ENCODE measurements at regions not wholly inside any gene's neighbourhood (a gene's known extent, or its start where the extent isn't known, plus 50 kb on each side); places are given as distances from the start of the nearest gene placed in this dataset.
"Not testable (repeated sequence)": the region's sequence is repeated elsewhere in the genome, so short reads cannot be mapped to it uniquely, and the experiment has no call there.

- H3K79me2 ChIP-seq (replicated peaks; ENCODE audit: insufficient read depth, low read length) = no peaks in the 10 kb centered on the region
- no peak for TF ChIP-seq POLR2AphosphoS5 (IDR thresholded peaks at IDR 0.05)
- TF ChIP-seq RAD21 (conservative IDR thresholded peaks at IDR 0.05) = no peak
- no peak for TF ChIP-seq EP300 (conservative IDR thresholded peaks at IDR 0.05; ENCODE audit: poor library complexity, severe bottlenecking)
- no peak for TF ChIP-seq CTCF (IDR thresholded peaks at IDR 0.05; ENCODE audit: poor library complexity, severe bottlenecking)
- TF ChIP-seq EZH2 (IDR thresholded peaks at IDR 0.05; ENCODE audit: borderline replicate concordance, insufficient read depth, low read length, poor library complexity, severe bottlenecking) = no peak
- no peak for TF ChIP-seq REST (IDR thresholded peaks at IDR 0.05; ENCODE audit: borderline replicate concordance)
- no peak for TF ChIP-seq SMC3 (conservative IDR thresholded peaks at IDR 0.05; ENCODE audit: poor library complexity)
- TF ChIP-seq TAF1 (IDR thresholded peaks at IDR 0.05; ENCODE audit: low read depth) = no peak
- TF ChIP-seq MXI1 (conservative IDR thresholded peaks at IDR 0.05; ENCODE audit: poor library complexity, severe bottlenecking) = no peak
Measured at GRCh38 chr3:74135808-74136207, 478.7 kb downstream of the CNTN3 start.

DNA sequence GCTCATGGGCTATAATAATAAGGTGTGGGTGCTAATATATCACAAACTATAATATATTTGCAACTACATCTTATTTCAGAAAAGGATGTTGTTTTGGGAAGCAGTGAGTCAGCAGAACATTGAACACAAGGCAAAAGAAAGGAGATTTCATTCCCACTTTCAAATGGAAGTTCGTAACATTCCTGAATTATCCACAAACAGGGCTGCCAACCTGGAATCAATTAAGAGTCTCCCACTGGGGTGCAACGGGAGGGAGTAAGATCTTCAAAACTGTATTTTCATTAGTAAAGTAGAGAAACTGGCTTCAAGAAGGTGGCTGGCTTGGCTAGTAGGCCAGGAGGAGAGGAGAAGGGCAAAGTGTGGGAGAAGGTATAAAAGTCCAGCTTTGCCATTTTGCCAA lies 479.6 kb downstream of the CNTN3 start:
- Histone ChIP-seq H3K9me3 (ENCODE audit: low read length) (peaks cover 4% of the 10 kb centered on the region), H3K27ac (ENCODE audit: low read length) (no peak overlapping the region), H3K79me2 (replicated peaks; ENCODE audit: insufficient read depth, low read length) (no peaks in the 10 kb centered on the region), H3K9me2 (ENCODE audit: insufficient read depth, low read length) (no peaks in the 10 kb centered on the region), H2AFZ (ENCODE audit: low read depth, low read length) (no peak overlapping the region), H3K36me3 (ENCODE audit: insufficient read depth, low read length) (no peaks in the 10 kb centered on the region), H3K9ac (ENCODE audit: low read length) (no peak overlapping the region), H3K4me3 (ENCODE audit: low read length) (no peak overlapping the region), H4K20me1 (ENCODE audit: insufficient read depth) (no peaks in the 10 kb centered on the region), H3F3A (ENCODE audit: insufficient read depth, low read length, poor library complexity, severe bottlenecking) (no peaks in the 10 kb centered on the region), H3K4me2 (ENCODE audit: low read length) (no peak overlapping the region), H3K27me3 (ENCODE audit: insufficient read depth, low read depth, low read length) (no peaks in the 10 kb centered on the region)
- TF ChIP-seq MXI1 (conservative IDR thresholded peaks at IDR 0.05; ENCODE audit: poor library complexity, severe bottlenecking) = no peak
- no peak for TF ChIP-seq EP300 (conservative IDR thresholded peaks at IDR 0.05; ENCODE audit: poor library complexity, severe bottlenecking)
- no peak for TF ChIP-seq TAF1 (IDR thresholded peaks at IDR 0.05; ENCODE audit: low read depth)
- TF ChIP-seq SMC3 (conservative IDR thresholded peaks at IDR 0.05; ENCODE audit: poor library complexity) = no peak
- no peak for TF ChIP-seq POLR2AphosphoS5 (IDR thresholded peaks at IDR 0.05)
- no peak for TF ChIP-seq RAD21 (conservative IDR thresholded peaks at IDR 0.05)
- no peak for TF ChIP-seq CTCF (IDR thresholded peaks at IDR 0.05; ENCODE audit: poor library complexity, severe bottlenecking)
- no peak for TF ChIP-seq EZH2 (IDR thresholded peaks at IDR 0.05; ENCODE audit: borderline replicate concordance, insufficient read depth, low read length, poor library complexity, severe bottlenecking)
- TF ChIP-seq REST (IDR thresholded peaks at IDR 0.05; ENCODE audit: borderline replicate concordance) = no peak

More at GRCh38 chr3:74135808-74136207, 478.7 kb downstream of the CNTN3 start:
- Histone ChIP-seq H2AFZ (ENCODE audit: low read depth, low read length) (no peak overlapping the region), H3K9me3 (ENCODE audit: low read length) (no peaks in the 10 kb centered on the region), H4K20me1 (ENCODE audit: insufficient read depth) (no peaks in the 10 kb centered on the region), H3K4me2 (ENCODE audit: low read length) (no peak overlapping the region), H3F3A (ENCODE audit: insufficient read depth, low read length, poor library complexity, severe bottlenecking) (no peaks in the 10 kb centered on the region), H3K4me3 (ENCODE audit: low read length) (no peak overlapping the region), H3K36me3 (ENCODE audit: insufficient read depth, low read length) (no peaks in the 10 kb centered on the region), H3K27ac (ENCODE audit: low read length) (no peak overlapping the region), H3K9me2 (ENCODE audit: insufficient read depth, low read length) (no peaks in the 10 kb centered on the region), H3K27me3 (ENCODE audit: insufficient read depth, low read depth, low read length) (no peaks in the 10 kb centered on the region), H3K9ac (ENCODE audit: low read length) (no peak overlapping the region)

DNA sequence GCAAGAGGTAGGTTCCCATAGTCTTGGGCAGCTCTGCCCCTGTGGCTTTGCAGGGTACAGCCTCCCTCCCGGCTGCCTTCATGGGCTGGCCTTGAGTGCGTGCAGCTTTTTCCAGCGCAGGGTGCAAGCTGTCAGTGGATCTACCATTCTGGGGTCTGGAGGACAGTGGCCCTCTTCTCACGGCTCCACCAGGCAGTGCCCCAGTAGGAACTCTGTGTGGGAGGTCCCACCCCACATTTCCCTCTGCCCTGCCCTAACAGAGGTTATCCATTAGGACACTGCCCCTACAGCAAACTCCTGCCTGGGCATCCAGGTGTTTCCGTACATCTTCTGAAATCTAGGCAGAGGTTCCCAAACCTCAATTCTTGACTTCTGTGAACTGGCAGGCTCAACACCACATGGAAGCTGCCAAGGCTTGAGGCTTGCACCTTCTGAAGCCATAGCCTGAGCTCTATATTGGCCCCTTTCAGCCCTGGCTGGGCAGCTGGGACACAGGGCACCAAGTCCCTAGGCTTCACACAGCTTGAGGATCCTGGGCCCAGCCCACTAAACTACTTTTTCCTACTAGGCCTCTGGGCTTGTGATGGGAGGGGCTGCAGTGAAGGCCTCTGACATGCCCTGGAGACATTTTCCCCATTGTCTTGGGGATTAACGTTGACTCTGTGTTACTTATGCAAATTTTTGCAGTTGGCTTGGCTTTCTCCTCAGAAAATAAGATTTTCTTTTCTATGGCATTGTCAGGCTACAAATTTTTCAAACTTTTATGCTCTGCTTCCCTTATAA lies 482.7 kb downstream of the CNTN3 start:
- not testable (repeated sequence) for H3K36me3 ChIP-seq (ENCODE audit: insufficient read depth, low read length); H3K4me2 ChIP-seq (ENCODE audit: low read length); H2AFZ ChIP-seq (ENCODE audit: low read depth, low read length); H3K4me3 ChIP-seq (ENCODE audit: low read length); H3K27ac ChIP-seq (ENCODE audit: low read length); H3K79me2 ChIP-seq (replicated peaks; ENCODE audit: insufficient read depth, low read length); H3F3A ChIP-seq (ENCODE audit: insufficient read depth, low read length, poor library complexity, severe bottlenecking); H4K20me1 ChIP-seq (ENCODE audit: insufficient read depth); H3K9ac ChIP-seq (ENCODE audit: low read length); H3K9me3 ChIP-seq (ENCODE audit: low read length); H3K27me3 ChIP-seq (ENCODE audit: insufficient read depth, low read depth, low read length); H3K9me2 ChIP-seq (ENCODE audit: insufficient read depth, low read length)
